Peyer's patch (tissue), 4 donors: ENCODE measurements at regions not wholly inside any gene's neighbourhood (a gene's known extent, or its start where the extent isn't known, plus 50 kb on each side); places are given as distances from the start of the nearest gene placed in this dataset.

Source experiments
- POLR2A ChIP-seq, 2 donors: fragments of 450-650 bp; IDR thresholded peaks; one replicate each; pipeline ENCODE4 v1.5.1; 2017; ENCODE audit warnings: antibody characterized with exemption in 2 of 2, mild to moderate bottlenecking in 2 of 2, moderate library complexity in 2 of 2
- TF ChIP-seq, protein P1 (sequence below), 6 experiments: fragments of 450-650 bp in 4 of 6; fragments of 200-600 bp in 2 of 6; sonication (generic) in 1 of 6; IDR thresholded peaks; one replicate each; pipeline ENCODE4 v1.5.1; 2017 to 2019; ENCODE audit warnings: antibody characterized with exemption in 6 of 6, mild to moderate bottlenecking in 3 of 6, moderate library complexity in 1 of 6

DNA sequence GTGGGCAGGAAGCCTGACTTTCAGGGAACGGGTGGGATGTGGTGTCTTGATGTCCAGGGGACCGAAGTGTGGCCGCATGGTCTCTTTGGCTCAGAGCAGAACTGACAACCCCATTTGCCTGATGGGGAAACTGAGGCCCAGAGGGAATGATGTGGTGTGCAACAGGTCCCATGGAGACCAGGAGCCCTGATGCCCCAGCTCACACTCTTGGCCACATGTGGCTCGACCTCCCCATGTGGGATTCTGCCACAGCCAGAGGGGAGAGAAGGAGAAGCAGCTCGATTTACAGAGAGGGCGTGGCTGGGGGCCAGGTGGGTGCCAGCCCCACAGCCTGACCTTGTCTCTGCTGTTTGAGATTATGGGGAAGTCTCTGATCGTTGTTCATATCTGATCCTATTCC lies 128.1 kb downstream of the TEX29 start:
- TF ChIP-seq, protein P1, sequence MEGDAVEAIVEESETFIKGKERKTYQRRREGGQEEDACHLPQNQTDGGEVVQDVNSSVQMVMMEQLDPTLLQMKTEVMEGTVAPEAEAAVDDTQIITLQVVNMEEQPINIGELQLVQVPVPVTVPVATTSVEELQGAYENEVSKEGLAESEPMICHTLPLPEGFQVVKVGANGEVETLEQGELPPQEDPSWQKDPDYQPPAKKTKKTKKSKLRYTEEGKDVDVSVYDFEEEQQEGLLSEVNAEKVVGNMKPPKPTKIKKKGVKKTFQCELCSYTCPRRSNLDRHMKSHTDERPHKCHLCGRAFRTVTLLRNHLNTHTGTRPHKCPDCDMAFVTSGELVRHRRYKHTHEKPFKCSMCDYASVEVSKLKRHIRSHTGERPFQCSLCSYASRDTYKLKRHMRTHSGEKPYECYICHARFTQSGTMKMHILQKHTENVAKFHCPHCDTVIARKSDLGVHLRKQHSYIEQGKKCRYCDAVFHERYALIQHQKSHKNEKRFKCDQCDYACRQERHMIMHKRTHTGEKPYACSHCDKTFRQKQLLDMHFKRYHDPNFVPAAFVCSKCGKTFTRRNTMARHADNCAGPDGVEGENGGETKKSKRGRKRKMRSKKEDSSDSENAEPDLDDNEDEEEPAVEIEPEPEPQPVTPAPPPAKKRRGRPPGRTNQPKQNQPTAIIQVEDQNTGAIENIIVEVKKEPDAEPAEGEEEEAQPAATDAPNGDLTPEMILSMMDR (IDR thresholded peaks at IDR 0.05) = no peak
- TF ChIP-seq POLR2A (IDR thresholded peaks at IDR 0.05) = no peak
